Activated naive CD4-positive, alpha-beta T cell (primary cell): ENCODE measurements at regions not wholly inside any gene's neighbourhood (a gene's known extent, or its start where the extent isn't known, plus 50 kb on each side); places are given as distances from the start of the nearest gene placed in this dataset.

Experiments used
- DNase-seq, 4 experiments: peaks; one replicate each; lab custom pipeline; 2025; lab: John Stamatoyannopoulos, UW

GRCh38 chr2:176468457-176469113, 199.3 kb downstream of the MTX2 start:
- no peak for DNase-seq

- DNase-seq = no peak
These were observed 201.5 kb downstream of the MTX2 start for GRCh38 chr2:176470713-176471112.

GRCh38 chr2:176471949-176472348, 202.7 kb downstream of the MTX2 start:
- DNase-seq = no peak

GRCh38 chr2:176473177-176473576, 203.9 kb downstream of the MTX2 start:
- DNase-seq = no peak

GRCh38 chr2:176473851-176474250, 204.6 kb downstream of the MTX2 start:
- DNase-seq = no peak

- DNase-seq = no peak
These were observed 208.1 kb downstream of the MTX2 start for GRCh38 chr2:176477336-176477735.

- DNase-seq = no peak
These were observed 210.7 kb downstream of the MTX2 start for GRCh38 chr2:176479961-176480360.

- no peak for DNase-seq
These were observed 212.9 kb downstream of the MTX2 start for GRCh38 chr2:176482107-176482506.

- no peak for DNase-seq
These were observed 214.2 kb downstream of the MTX2 start for GRCh38 chr2:176483476-176483875.

- DNase-seq = no peak
These were observed 214.8 kb downstream of the MTX2 start for GRCh38 chr2:176483901-176484568.

GRCh38 chr2:176484838-176485237, 215.6 kb downstream of the MTX2 start:
- DNase-seq = no peak

- DNase-seq = no peak
These were observed 219.2 kb downstream of the MTX2 start for GRCh38 chr2:176488431-176488830.

- DNase-seq = no peak
These were observed 221.0 kb downstream of the MTX2 start for GRCh38 chr2:176490061-176490861.

- no peak for DNase-seq
These were observed 222.1 kb downstream of the MTX2 start for GRCh38 chr2:176491172-176491904.

- DNase-seq = no peak
These were observed 223.3 kb downstream of the MTX2 start for GRCh38 chr2:176492583-176492982.

- no peak for DNase-seq
These were observed 224.1 kb downstream of the MTX2 start for GRCh38 chr2:176493226-176493825.

- DNase-seq = no peak
These were observed 224.7 kb downstream of the MTX2 start for GRCh38 chr2:176493909-176494308.

GRCh38 chr2:176494949-176495353, 225.7 kb downstream of the MTX2 start:
- no peak for DNase-seq

- DNase-seq = no peak
These were observed 226.6 kb downstream of the MTX2 start for GRCh38 chr2:176495826-176496225.

GRCh38 chr2:176496761-176497160, 227.5 kb downstream of the MTX2 start:
- DNase-seq = no peak

- no peak for DNase-seq
These were observed 231.7 kb downstream of the MTX2 start for GRCh38 chr2:176500901-176501300.

GRCh38 chr2:176501617-176502016, 232.4 kb downstream of the MTX2 start:
- no peak for DNase-seq
